Breast epithelium (tissue), 3 donors: ENCODE measurements at regions not wholly inside any gene's neighbourhood (a gene's known extent, or its start where the extent isn't known, plus 50 kb on each side); places are given as distances from the start of the nearest gene placed in this dataset.

Experiments used
- CTCF ChIP-seq, 3 donors: fragments of 450-650 bp; IDR thresholded peaks; one replicate each; pipeline ENCODE4 v1.5.1; 2016 to 2017; ENCODE audit warnings: antibody characterized with exemption in 3 of 3, mild to moderate bottlenecking in 3 of 3, moderate library complexity in 3 of 3
- POLR2A ChIP-seq: fragments of 450-650 bp; IDR thresholded peaks from one replicate; pipeline ENCODE4 v1.6.1; 2016; ENCODE audit warnings: antibody characterized with exemption, mild to moderate bottlenecking, moderate library complexity
- POLR2AphosphoS5 ChIP-seq, 3 donors: sonication (generic); formaldehyde crosslinking; IDR thresholded peaks; one replicate each; pipeline ENCODE4 v1.6.1; 2017; ENCODE audit warnings: antibody characterized with exemption in 3 of 3

GRCh38 chr7:117974891-117975290 lies 101.7 kb upstream of the CTTNBP2 start:
- no peak for TF ChIP-seq CTCF (IDR thresholded peaks at IDR 0.05)
- TF ChIP-seq POLR2A, result no peak
- TF ChIP-seq POLR2AphosphoS5 (IDR thresholded peaks at IDR 0.05), result no peak
